ENCODE measurements at regions not wholly inside any gene's neighbourhood (a gene's known extent, or its start where the extent isn't known, plus 50 kb on each side); places are given as distances from the start of the nearest gene placed in this dataset.

DNA sequence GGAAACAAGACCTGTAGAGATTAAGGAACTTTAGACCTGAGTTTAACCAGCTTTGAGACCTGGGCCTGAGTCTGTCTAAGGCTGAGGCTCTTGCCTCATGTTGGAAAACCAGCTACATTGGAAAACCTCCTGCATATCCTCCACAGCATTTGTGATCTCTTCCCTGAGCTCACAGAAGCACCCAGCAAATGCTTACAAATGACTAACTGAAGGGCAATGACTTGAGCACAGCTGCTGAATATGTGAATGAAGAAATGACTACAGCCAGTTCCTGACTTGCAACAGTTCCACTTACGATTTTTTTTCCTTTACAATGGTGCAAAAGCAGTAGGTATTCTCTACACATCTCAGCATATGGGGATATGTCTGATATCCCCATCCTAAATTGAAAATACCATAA lies 112.4 kb upstream of the RREB1 start:
- DNase-seq, result no peak
- Histone ChIP-seq H3K4me1 (no peaks in the 10 kb centered on the region), H3K27me3 (no peaks in the 10 kb centered on the region), H3K36me3 (no peaks in the 10 kb centered on the region), H3K9me3 (no peaks in the 10 kb centered on the region), H3K4me3 (ENCODE audit: low read depth, low read length) (no peak overlapping the region)
- TF ChIP-seq, protein P1, sequence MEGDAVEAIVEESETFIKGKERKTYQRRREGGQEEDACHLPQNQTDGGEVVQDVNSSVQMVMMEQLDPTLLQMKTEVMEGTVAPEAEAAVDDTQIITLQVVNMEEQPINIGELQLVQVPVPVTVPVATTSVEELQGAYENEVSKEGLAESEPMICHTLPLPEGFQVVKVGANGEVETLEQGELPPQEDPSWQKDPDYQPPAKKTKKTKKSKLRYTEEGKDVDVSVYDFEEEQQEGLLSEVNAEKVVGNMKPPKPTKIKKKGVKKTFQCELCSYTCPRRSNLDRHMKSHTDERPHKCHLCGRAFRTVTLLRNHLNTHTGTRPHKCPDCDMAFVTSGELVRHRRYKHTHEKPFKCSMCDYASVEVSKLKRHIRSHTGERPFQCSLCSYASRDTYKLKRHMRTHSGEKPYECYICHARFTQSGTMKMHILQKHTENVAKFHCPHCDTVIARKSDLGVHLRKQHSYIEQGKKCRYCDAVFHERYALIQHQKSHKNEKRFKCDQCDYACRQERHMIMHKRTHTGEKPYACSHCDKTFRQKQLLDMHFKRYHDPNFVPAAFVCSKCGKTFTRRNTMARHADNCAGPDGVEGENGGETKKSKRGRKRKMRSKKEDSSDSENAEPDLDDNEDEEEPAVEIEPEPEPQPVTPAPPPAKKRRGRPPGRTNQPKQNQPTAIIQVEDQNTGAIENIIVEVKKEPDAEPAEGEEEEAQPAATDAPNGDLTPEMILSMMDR (IDR thresholded peaks at IDR 0.05; ENCODE audit: low read depth, low read length), result no peak

DNA sequence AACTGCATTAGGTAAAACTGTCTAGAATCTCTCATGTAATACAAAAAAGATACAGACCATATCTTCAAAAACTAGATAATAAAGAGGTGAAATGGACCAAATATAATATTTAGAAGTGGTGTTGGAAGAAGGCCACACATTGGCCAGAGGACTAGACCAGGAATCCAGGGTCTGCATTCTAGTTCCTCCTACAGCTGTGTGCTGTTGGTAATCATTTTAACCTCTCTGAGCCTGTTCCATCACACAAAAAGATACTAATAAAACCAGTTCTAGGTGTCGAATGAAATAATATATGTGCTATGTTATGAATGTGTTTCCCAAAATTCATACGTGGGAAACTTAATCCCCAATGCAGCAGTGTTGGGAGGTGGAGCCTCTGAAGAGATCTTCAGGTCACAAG lies 111.6 kb upstream of the RREB1 start:
- Histone ChIP-seq H3K36me3 (no peaks in the 10 kb centered on the region), H3K4me1 (no peaks in the 10 kb centered on the region), H3K9me3 (no peaks in the 10 kb centered on the region), H3K27me3 (no peaks in the 10 kb centered on the region), H3K4me3 (ENCODE audit: low read depth, low read length) (no peak overlapping the region)
- TF ChIP-seq, protein P1 (IDR thresholded peaks at IDR 0.05; ENCODE audit: low read depth, low read length), result no peak
- no peak for DNase-seq

DNA sequence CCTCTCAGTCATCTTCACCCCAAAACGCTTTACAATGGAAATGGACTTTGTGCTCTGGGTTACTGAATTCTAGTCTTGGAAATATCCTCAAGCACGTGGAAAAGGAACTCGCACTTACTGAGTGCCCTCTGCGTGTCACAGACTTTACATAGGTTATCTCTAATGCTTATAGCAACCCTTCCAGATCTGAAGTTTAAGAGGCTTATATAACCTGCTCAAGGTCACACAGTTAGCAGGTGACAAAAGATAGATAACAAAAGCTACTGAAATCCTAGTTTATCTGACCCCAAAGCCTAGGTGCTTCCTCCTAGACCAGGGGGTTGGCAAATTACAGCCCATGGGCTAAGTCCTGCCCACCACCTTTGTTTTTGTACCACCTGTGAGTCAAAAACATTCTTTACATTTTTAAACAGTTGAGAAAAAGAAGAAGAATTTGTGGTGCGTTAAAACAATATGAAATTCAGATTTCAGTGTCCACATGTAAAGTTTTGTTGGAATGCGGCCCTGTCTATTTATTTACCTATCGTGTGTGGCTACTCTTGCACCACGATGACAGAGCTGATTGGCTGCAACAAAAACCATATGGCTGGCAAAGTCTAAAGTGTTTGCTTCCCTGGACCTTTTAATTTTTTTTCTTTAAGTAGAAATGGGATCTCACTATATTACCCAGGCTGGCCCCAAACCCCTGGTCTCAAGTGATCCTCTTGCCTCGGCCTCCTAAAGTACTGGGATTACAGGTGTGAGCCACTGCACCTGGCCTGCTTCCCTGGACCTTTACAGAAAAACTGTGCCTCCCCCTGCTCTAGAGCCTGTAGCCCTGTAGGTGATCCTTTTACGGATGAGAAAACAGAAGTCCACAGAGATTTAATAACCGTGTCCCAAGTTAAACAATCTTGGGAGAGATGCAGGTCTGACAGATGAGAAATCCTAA lies 110.2 kb upstream of the RREB1 start:
- no peak for DNase-seq

DNA sequence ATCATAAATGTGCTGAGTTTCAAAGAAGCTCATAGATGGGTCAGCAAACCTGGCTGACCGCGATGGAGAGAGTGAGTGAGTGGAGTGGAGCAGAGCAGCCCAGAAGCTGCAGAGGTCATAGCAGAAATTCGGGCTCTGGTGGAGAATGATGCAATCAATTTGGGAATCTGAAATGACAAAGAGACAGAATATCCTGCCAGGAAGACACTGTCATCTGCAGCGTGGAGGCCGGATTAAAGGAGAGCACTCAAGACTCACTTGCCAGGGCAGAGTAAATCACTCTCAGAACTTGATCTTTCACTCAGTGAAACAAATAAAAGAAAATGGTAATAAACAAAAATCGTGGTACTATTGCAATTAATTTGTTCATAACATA lies 109.6 kb upstream of the RREB1 start:
- no peak for DNase-seq
- Histone ChIP-seq H3K27me3 (no peaks in the 10 kb centered on the region), H3K9me3 (no peaks in the 10 kb centered on the region), H3K36me3 (no peaks in the 10 kb centered on the region), H3K4me3 (ENCODE audit: low read depth, low read length) (no peak overlapping the region), H3K4me1 (no peaks in the 10 kb centered on the region)
- TF ChIP-seq, protein P1 (IDR thresholded peaks at IDR 0.05; ENCODE audit: low read depth, low read length), result no peak

More for the DNA sequence above, 110.2 kb upstream of the RREB1 start:
- TF ChIP-seq, protein P1 (IDR thresholded peaks at IDR 0.05; ENCODE audit: low read depth, low read length), result no peak
- no peaks in the 10 kb centered on the region for H3K36me3 ChIP-seq
- H3K27me3 ChIP-seq, result no peaks in the 10 kb centered on the region
- no peak overlapping the region for H3K4me3 ChIP-seq (ENCODE audit: low read depth, low read length)
- no peaks in the 10 kb centered on the region for H3K9me3 ChIP-seq
- no peaks in the 10 kb centered on the region for H3K4me1 ChIP-seq

DNA sequence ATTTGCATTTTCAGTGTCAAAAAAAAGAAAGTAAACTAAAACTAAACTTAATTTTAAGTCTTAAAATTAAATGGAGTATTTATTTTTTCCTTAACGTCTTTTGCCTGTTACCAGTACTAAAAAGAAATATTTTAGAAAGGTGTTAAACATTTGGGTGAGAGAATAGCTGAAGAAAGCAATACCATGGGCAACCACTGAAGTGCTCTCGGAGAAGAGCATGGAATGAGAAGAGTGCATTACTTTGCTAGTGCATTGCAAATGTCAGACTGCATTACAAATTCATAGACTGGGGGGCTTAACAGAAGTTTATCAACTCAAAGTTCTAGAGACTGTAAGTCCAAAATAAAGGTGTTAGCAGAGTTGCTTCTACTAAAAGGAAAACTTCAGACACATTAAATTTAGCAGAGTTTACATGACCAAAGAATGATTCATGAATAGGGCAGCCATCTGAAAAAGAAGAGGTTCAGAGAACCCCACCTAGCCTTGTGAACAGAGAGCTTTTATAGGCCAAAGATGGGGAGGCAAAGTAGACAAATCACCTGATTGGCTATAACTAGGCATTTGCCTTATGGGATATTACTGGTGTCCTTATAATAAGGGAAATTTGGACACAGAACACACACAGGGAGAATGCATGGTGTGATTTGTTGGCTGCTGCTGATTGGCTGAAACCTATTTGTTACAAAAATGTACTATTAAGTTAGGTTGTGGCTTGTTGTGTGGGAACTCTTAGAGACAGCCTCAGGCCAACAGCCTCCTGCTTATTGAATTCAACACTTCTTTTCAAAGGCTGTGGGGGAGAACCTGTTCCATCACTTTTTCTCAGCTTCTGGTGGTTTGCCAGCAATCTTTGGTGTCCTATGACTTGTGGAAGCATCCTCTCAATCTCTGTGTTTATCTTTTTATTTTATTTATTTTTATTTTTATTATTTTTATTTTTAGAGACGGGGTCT lies 106.7 kb upstream of the RREB1 start:
- TF ChIP-seq, protein P1 (IDR thresholded peaks at IDR 0.05; ENCODE audit: low read depth, low read length), result no peak
- no peaks in the 10 kb centered on the region for H3K9me3 ChIP-seq
- no peak for DNase-seq
- no peaks in the 10 kb centered on the region for H3K36me3 ChIP-seq
- H3K4me1 ChIP-seq, result no peaks in the 10 kb centered on the region
- no peaks in the 10 kb centered on the region for H3K27me3 ChIP-seq
- H3K4me3 ChIP-seq (ENCODE audit: low read depth, low read length), result no peak overlapping the region
